HG02759 (cell line): ENCODE measurements at regions not wholly inside any gene's neighbourhood (a gene's known extent, or its start where the extent isn't known, plus 50 kb on each side); places are given as distances from the start of the nearest gene placed in this dataset.

Experiments used
- ATAC-seq: cut with Tn5 transposase; IDR thresholded peaks from one replicate; pipeline ENCODE4 v1.9.1; 2021; ENCODE audit warnings: mild to moderate bottlenecking, moderate library complexity; ENCODE audit not compliant: unreplicated experiment

DNA sequence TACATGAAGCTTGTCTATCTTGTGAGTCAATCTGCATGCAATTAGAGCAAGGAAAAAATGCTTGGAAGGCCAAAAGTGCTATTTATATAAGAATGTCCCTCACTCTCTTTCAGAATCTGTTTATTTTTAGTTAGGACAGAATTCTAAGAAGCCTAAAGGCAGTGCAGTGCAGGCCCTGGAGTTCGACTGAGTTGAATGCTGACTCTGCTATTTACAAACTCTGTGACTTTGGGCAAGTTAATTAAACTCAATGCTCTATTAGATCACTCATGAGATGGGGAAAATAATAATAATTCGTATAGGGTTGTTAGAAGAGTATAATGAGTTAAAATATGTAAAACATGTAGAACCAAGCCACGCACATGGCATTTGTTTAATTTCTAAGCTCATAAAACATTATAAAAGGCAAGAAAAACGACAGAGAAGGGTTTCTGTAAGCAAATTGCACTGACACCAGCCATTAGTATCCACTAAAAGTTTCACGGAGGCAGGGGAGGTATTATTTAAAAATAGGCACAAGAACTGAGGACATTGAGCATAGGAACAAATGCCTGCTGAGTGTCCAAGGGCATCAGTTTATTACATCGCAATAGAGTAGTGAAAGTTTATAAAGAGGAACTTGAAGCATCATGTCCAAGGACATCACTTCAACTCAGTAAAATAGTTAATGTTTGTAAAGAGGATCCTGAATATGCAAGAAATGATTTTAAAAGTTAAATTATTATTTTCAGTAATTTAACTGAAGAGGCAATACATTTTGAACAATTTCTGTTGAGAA lies 115.0 kb upstream of the INPP4B start:
- ATAC-seq, result no peak

DNA sequence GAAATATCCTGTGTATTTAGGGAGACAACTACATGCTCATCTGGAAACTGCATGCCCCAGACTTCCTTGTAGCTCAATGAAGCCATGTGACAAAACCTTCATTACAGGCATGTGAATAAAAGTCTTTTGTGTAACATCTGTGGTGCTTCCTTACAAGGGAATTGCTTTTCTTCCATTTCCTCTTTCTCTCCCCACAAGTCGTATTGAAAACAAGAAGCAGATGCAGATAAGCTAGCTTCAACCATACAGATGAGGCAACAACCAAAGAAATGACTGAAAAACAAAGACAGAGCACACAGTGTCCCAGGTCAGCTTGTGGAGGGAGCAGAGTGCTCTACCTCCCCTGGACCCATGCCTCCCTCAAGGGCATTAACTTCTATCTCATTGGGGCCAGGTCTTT lies 115.8 kb upstream of the INPP4B start:
- ATAC-seq, result peak; percentile 82

DNA sequence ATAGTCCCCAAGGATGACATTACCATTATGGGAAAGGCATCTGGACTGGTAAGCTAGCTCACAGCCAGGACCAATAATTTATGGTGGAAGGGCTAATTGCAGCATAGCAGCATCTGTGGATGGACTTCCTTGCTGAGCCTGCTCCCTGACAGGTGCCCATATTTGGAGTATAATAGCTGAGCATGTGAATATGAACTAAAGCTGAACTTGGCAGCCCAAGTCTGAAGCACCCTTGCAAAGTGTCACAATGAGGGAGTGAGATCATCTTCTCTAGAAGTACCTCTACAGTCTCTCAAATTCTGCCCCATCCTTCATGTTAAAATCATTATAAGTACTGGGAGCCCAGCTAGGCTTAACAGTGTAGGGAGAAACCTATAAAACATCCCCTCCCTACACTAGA lies 128.2 kb upstream of the INPP4B start:
- ATAC-seq, result no peak

DNA sequence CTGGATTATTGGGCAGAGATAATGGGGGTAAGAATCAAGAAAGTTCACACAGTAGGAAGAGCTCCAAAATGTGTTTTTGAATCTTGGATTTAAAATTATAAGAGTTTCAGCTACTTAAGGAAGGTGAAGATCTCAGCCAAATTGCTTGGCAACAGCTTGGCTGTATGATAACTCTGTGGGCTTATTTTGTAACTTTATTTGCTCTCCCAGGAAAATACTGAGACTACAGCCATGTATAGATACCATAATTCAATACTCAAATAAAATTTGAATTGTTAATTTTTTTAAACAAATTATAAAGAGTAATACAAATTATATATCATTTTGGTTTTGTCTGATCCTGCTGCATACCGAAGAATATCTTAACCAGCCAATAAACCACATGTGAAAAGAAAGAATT lies 129.5 kb upstream of the INPP4B start:
- ATAC-seq, result no peak

DNA sequence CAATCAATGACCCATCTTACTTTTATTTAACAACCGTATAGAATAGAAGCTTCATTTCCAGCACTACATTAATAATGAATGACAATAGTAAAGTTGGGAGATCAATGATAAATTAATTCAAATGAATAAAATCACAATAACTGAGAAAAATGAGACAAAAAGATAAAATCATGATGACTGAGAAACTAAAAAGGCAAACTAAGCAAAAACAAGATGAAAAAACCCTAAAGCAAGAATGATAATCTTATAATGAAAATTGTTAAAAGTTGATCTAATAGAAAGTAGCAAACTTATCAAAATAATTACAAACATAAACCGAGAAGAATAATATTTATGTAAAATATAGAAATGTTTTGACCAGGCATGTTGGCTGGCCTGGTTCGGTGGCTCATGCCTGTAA lies 130.4 kb upstream of the INPP4B start:
- no peak for ATAC-seq

DNA sequence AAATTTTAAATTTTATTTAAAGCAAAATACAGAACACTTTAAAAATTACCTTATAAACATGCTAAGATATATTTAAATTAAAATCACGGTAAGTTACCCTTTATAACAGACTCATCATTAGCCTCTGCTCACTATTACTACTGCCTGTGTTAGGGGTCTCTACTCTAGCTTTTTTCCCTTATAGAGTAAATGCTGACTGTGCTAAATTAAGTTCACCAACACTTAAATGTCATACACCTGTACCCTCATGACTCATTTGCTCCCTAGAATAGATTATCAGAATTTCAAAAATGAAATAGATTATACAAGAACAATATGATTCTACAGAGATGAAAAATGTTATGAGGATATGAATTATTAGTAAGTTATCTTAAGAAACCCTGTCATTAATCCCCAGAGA lies 131.1 kb upstream of the INPP4B start:
- no peak for ATAC-seq

DNA sequence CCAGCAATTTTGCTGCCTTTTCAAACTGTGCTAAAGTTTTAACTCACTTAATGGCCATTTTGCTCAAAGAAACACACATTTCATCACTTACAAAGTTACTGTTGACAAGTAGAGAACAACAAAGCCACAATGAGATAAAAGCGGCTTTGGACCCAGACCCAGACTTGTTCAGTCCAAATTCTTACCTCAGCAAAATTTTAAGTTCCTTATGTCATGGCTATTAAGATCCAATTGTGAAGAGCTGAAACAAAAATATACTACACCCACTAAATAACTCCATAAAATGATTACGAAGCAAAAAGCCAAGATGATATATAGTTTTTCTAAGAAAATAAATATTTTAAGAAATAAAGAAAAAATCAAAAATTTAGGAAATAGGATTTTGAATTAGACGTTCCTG lies 137.0 kb upstream of the INPP4B start:
- no peak for ATAC-seq

DNA sequence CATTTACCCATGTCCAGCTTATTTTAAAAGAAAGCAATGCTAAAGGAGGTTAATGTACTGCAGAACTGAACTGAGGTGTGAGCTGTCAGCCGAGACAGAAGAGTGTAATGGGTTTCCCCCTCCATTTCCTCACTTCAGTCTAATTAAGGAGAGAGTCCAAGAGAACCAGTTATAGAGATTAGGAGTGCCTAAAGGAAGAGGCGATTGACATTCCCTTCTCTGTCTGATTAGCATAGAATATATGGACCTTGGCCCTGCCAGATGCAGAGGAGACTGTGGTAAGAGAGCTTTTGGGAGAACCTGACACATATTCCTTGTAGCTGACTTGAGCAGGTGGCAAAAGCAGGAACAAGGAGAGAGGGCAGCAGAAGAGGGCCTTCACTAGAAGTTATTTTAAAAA lies 137.5 kb upstream of the INPP4B start:
- no peak for ATAC-seq

DNA sequence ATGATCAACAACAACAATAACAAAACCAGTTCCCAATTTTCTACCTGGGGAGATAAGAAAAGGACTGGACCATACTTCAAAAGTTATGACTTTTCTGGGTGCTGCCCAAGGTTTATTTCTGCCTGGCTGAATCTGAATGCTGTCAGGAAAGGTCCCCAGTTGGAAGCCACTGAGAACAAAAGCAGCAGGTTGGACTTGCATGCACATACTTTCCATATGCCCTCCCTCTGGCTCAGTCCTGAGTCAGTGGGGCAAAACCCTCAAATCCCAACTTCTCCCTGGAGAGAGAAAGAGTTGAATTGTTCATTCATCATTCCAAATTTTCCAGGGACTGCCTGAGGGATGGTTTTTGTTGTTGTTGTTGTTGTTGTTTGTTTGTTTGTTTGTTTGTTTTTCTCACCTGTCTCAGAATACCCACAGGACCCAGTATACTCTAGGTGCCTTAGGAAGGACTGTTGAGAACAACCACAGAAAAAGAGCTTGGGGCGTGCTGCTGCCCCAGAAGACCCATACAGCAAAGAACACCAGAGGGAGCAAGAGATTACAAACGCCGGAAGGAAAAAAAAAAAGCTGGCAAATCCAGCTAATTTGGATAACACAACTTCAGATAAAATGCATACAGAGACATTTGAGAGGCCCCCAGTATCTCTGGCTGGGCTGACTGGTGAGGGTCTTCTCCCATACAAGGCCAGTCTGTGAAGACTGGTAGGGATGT lies 138.9 kb upstream of the INPP4B start:
- ATAC-seq, result no peak

DNA sequence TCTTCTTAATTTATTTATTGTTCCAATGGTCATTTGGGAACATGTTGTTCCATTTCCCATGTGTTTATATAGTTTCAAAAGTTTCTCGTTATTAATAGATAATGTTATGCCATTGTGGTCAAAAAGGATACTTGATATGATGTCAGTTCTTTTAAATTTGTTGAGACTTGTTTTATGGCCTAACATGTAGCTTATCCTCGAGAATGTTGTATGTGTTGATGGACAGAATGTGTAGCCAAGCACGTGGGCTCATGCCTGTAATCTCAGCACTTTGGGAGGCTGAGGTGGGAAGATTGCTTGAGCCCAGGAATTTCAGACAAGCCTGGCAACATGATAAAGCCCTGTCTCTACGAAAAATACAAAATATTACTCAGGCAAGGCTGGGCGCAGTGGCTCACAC lies 168.5 kb upstream of the USP38 start:
- no peak for ATAC-seq

DNA sequence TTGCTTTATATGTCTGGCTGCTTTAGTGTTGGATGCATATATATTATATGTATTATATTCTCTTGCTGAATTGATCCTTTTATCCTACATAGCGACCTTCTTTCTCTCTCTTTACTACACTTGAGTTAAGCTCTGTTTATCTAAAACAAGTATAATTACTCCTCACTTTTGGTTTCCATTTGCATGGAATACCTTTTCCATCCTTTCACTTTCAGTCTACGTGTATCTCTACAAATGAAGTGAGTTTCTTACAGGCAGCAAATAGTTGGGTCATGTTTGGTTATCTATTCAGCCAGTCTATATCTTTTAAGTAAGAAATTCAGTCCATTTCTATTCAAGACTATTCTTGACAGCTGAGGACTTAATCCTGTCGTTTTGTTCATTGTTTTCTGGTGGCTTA lies 167.5 kb upstream of the USP38 start:
- ATAC-seq, result no peak

DNA sequence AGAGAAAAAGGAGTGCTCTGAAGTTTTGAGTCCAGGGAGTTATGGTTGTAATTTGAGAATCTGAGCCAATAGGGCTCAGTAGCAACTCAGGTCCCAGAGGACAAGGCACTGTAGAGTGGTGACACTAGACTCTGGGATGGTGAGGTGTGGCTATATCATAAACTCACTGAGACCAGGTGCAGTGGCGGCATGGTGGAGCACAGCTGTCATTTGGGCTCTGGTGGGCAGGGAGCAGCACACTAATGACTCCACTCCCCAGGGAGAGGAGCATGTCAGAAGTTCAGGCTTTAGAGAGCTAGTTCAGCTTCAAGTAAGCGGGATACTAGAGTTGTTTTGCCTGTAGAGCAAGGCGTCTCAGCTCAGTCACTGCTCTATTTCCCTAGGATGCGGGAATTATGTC lies 165.4 kb upstream of the USP38 start:
- ATAC-seq, result no peak

DNA sequence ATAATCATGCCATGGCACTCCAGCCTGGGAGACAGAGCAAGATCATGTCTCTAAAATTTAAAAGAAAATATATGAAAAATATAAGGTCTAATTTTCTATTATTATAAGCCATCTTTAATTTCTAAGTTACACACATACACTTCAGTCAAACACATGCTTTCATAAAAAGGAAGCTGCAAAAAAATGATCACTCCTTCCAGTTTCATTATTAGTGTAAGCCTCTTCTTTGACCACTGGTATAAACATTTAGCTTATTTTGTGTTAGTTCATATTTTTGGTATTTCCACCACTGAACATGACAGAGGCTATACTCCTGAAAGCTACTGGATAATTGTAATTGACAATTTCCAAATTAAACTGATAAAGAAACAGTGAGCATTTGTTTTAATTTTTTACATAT lies 163.3 kb upstream of the USP38 start:
- ATAC-seq, result peak; percentile 61

DNA sequence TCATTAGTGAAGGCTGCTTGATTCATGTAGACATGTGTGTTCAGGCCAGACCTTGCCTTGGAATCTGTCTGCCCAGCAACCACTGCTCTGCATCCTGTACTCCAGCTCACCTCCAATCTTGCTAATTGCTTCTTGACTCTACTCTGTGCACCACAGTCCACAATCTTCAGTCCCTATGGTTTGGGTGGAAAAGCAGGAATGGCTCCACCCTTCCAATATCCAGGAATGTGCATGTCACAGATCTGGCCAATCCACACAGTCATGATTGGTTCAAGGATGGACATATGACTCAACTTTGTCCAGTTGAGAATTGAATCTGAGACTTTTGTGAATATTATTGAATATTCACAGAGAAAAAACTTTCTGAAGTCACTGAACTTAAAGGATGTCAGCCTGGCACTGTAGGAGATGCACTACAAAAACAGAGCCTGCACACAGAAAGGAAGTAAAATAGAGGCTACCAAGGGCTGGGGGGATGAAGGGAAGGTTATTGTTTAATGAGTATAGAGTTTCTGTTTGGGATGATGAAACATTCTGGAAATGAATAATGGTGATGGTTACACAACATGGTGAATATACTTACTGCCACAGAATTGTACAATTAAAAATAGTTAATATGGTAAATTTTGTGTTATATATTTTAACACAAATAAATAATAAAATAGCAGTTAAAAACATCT lies 161.3 kb upstream of the USP38 start:
- ATAC-seq, result peak; percentile 24

DNA sequence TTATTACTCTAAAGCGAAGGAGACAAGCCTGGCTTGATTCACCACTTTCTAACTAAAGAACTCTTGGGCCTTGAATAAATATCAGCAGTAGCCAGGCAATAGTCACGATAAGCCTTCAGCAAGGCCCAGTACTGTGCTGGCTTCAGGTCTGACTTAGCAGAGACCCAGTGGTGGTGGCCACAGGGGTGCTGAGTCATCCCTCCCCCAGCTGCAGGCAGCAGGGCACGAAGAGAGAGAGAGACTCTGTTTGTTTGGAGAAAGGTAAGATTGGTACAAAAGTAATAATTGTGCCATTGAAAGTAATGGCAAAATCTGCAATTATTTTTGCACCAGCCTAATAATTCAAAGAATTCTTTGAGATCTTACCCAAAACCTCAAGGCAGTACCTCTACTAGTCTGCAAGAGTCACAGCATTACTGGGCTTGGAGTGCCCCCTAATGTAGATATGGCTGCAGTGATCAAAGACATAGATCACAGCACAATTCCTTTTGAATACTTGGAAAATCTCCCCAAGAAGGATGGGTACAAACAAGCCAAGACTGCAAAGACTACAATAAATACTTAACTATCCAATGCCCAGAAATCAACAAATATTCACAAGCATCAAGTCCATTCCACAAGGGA lies 159.5 kb upstream of the USP38 start:
- ATAC-seq, result peak; percentile 75

DNA sequence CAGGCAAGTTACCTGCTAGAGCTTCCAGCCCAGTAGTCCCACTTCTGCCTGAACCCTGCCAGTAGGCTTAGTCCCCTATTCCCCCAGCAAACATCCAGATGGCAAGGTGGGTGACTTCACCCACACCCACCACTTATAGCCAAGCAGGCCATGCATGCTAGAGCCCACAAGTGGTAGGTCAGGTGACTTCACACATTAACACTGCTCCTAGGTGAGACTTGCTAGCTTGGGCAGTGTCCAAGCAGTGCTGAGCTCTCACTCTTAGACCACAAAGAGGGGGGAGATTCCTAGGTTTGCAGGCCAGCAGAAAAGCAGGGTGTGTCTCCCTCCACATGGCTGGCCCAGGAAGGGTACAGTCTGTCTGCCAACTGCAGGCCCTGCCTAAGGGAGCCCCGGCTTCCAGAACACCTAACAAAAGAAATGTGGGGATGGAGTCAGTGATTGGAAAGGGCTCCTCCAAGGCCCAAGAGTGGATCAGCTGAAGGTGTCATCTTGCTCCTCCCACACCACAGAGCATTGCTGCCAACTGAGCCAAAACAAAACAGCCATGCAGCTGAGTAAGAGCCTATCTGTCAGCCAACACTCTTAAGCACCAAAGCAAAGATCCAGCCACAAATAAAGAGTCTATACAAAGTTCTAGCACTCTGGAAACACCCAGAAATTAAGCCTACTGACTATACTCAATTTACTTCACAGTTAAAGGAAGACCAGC lies 158.1 kb upstream of the USP38 start:
- ATAC-seq, result no peak

DNA sequence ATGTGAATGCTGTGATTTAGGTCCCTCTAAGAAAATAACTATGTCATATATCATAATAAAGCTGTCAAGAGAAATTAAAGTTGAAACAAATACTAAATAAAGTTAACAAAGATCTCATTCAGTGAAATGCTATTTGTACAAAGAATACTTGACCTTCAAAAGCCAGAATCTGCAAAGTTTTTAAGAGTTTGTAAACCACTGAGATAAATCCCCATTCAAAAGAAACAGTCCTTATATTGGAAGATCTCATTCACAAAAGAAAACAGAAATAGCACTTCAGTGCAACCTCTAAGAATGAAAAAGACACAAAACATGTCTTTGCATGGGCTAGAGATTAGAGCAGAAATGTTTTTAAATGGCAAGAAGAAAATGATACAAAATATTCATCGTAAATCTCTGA lies 149.1 kb upstream of the USP38 start:
- ATAC-seq, result no peak

DNA sequence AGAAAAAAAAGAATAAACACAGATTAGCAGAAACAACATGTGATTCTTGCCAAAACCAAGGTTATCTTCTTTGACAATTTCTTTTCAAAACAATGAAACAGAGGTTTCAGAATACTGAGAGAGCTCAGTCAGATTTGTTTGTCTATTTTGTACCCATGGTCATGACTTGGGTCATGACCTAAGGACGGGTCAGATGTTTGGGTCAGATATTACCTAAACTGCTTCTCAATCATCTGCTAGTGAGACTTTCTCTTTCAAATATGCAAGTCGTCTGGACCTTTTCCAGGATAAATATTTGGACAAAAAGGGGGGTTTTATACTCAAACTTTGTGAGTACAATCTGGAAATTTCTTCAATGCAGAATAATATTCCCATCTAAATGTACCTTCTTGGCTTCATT lies 148.3 kb upstream of the USP38 start:
- ATAC-seq, result no peak

DNA sequence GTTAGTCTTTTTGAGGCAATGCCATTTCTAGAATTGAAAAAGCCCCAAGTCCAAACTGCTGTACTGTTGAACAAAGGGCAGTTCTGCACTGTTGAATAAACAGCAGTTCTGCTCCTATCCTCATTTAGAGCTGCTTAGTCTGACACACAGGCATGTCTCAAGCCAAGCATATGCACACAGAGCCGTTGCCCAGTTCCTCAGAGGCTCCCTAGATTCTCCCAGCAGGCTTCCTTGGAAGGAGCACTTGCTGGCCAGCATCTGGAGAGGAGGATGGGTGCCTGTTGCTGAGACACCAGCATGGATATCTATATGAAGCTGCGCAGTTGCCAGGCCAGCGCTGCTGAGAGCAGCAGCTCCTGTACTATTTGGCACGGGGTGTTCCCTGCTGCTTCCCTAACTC lies 138.3 kb upstream of the USP38 start:
- no peak for ATAC-seq

DNA sequence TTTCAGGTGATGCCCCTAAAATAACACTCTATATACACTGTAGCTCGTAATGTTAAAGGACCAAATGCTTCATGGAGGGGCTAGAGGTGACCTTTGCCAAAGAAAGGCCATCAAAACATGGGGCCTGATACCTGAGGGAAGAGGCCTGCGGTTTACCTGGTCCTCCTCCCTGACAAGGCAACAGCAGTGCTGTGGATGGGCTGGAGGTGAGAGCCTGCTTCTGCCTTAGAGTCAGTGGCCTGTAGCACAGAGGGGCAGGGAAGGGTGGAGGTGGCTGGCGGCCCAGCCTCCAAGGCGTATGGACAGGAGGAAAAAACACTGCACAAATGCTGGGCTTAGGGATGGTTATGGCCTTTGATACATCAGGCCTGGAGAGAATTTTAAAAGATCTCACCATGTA lies 137.8 kb upstream of the USP38 start:
- no peak for ATAC-seq

DNA sequence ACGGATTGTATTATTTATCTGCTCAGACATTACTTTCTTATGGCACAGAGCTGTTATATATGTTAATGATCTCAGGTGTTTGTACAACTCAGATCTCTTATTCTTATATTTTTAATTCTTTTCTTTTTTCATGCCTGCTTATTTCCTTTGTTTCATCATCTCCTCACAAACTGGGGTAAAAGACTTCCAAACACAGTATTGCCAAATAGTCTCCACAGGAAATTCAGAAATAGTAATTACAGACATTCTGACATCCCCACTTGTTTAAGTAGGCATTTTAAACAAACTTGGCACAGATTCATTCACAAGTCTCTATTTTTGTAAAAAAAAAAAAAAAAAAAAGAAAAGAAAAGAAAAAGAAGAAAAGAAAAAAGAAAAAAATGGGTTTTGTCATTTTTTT lies 129.7 kb upstream of the USP38 start:
- no peak for ATAC-seq
